Tibial nerve (tissue), 4 donors: ENCODE measurements at regions not wholly inside any gene's neighbourhood (a gene's known extent, or its start where the extent isn't known, plus 50 kb on each side); places are given as distances from the start of the nearest gene placed in this dataset.

Source experiments
- EP300 ChIP-seq, 2 donors: sonication (generic); formaldehyde crosslinking; IDR thresholded peaks; one replicate each; pipeline ENCODE4 v1.6.1; 2017; ENCODE audit warnings: antibody characterized with exemption in 2 of 2, mild to moderate bottlenecking in 1 of 2
- POLR2A ChIP-seq, 2 donors: fragments of 450-650 bp; IDR thresholded peaks; one replicate each; pipeline ENCODE4 v1.6.1; 2017; ENCODE audit warnings: antibody characterized with exemption in 2 of 2, mild to moderate bottlenecking in 2 of 2, moderate library complexity in 2 of 2
- TF ChIP-seq, protein P1 (sequence below), 5 experiments: fragments of 200-600 bp in 3 of 5; fragments of 450-650 bp in 2 of 5; sonication (generic) in 3 of 5; IDR thresholded peaks; one replicate each; pipeline ENCODE4 v1.5.1; 2016 to 2019; ENCODE audit warnings: antibody characterized with exemption in 5 of 5, mild to moderate bottlenecking in 3 of 5, moderate library complexity in 2 of 5

DNA sequence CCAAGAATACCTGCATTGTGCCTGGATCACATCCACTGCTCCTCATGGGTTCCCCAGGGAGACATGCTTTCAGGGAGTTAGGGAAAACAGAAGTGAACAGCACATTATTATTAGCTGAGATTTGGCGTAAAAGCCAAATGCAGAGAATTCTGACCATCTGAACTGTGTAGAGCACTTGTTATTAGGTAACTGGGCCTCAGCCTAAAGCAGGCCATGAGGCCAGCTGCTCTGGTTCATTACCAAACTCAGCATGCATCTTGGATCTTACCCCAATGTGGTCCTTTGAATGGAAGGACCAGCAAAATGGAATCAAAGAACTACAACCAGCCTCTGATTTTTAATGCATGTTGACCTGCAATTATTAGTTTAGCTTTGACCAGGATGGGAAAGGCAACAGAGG, 322.3 kb downstream of the KCNS3 start:
- TF ChIP-seq POLR2A (IDR thresholded peaks at IDR 0.05): no peak
- TF ChIP-seq, protein P1, sequence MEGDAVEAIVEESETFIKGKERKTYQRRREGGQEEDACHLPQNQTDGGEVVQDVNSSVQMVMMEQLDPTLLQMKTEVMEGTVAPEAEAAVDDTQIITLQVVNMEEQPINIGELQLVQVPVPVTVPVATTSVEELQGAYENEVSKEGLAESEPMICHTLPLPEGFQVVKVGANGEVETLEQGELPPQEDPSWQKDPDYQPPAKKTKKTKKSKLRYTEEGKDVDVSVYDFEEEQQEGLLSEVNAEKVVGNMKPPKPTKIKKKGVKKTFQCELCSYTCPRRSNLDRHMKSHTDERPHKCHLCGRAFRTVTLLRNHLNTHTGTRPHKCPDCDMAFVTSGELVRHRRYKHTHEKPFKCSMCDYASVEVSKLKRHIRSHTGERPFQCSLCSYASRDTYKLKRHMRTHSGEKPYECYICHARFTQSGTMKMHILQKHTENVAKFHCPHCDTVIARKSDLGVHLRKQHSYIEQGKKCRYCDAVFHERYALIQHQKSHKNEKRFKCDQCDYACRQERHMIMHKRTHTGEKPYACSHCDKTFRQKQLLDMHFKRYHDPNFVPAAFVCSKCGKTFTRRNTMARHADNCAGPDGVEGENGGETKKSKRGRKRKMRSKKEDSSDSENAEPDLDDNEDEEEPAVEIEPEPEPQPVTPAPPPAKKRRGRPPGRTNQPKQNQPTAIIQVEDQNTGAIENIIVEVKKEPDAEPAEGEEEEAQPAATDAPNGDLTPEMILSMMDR (IDR thresholded peaks at IDR 0.05): no peak
- no peak for TF ChIP-seq EP300 (IDR thresholded peaks at IDR 0.05)
